ENCODE measurements at regions not wholly inside any gene's neighbourhood (a gene's known extent, or its start where the extent isn't known, plus 50 kb on each side); places are given as distances from the start of the nearest gene placed in this dataset.
A peak's percentile ranks its signal among the peaks of the same experiment; 100 is the strongest.

- Histone ChIP-seq H3K4me3 (no peak overlapping the region), H3K36me3 (no peaks in the 10 kb centered on the region), H3K27me3 (replicated peaks in 1 of 7) (peaks cover 6 to 99% (median 61%) of the 10 kb centered on the region in 7 donors), H3K27ac (no peak overlapping the region), H3K9me3 (no peaks in the 10 kb centered on the region), H3K4me1 (peaks cover 0 to 19% (median 10%) of the 10 kb centered on the region in 6 donors)
- intact Hi-C loops (cut with DNase I; ENCODE audit: low total_unique reads) = loop anchor here (10.0 kb wide), 1 partner anchor 313 kb away; no protein-coding TSS in a partner anchor
- DNase-seq = no peak
- TF ChIP-seq POLR2A (IDR thresholded peaks at IDR 0.05) = no peak
- no peak for TF ChIP-seq POLR2AphosphoS5 (IDR thresholded peaks at IDR 0.05)
- TF ChIP-seq CTCF (IDR thresholded peaks at IDR 0.05 in 8 of 11, conservative IDR thresholded peaks at IDR 0.05 in 3 of 11) = no peak
- WGBS, 5 donors = 41 to 46% (median 44%) methylated on average over 23 to 26 of the region's 26 CpGs
Measured at GRCh38 chr17:79401704-79402674, 208.9 kb downstream of the RBFOX3 start.

- Histone ChIP-seq H3K4me1 (peaks cover 0 to 13% (median 10%) of the 10 kb centered on the region in 6 donors), H3K27ac (no peak overlapping the region), H3K4me3 (peak overlapping the region in 6 of 8 donors; percentile 12 to 59 (median 18)), H3K36me3 (no peaks in the 10 kb centered on the region), H3K9me3 (no peaks in the 10 kb centered on the region), H3K27me3 (replicated peaks in 1 of 7) (peaks cover 6 to 99% (median 53%) of the 10 kb centered on the region in 7 donors)
- peak; percentile 91 for DNase-seq
- WGBS, 5 donors = 7 to 13% (median 10%) methylated on average over 33 of the region's 33 CpGs
- intact Hi-C loops (cut with DNase I; ENCODE audit: low total_unique reads) = loop anchor here (10.0 kb wide), 1 partner anchor 314 kb away; no protein-coding TSS in a partner anchor
- TF ChIP-seq POLR2AphosphoS5 (IDR thresholded peaks at IDR 0.05) = peak in 2 of 3 donors; percentile 22 to 63
- TF ChIP-seq CTCF (IDR thresholded peaks at IDR 0.05 in 8 of 11, conservative IDR thresholded peaks at IDR 0.05 in 3 of 11) = peak; percentile 53 to 88 (median 80)
- no peak for TF ChIP-seq POLR2A (IDR thresholded peaks at IDR 0.05)
Measured at GRCh38 chr17:79400989-79401703, 209.7 kb downstream of the RBFOX3 start.

DNA sequence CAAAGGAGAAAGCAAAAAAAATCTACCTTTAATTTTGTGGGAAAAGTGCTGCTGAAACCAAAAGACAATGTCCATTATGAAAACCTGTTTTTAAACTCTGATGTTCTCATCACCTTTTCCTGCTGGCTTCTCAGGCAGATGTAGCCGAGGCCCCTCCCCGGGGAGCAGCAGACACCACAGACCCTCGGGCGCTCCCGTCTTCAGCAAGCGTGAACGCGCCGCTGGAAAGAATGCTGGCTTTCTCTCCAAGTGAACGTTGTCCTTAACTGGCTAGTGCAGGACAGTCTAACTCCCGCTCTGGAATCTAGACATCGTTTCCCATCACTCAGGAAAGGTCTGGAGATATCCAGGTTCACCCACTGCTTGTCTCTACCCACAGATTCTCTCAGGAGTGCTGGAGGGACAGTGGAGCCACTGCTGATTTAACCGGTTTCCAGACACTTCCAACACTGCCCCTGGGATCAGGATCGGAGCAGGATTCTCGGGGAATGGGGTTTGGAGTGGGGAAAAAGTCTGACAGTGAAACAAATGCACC lies 211.2 kb downstream of the RBFOX3 start:
- H3K4me1 ChIP-seq = peaks cover 0 to 13% (median 10%) of the 10 kb centered on the region in 6 donors
- peaks cover 6 to 99% (median 57%) of the 10 kb centered on the region in 7 donors for H3K27me3 ChIP-seq (replicated peaks in 1 of 7)
- intact Hi-C loops (cut with DNase I; ENCODE audit: low total_unique reads) = loop anchor here (10.0 kb wide), 1 partner anchor 315 kb away; no protein-coding TSS in a partner anchor
- 64 to 71% (median 69%) methylated on average over 15 of the region's 15 CpGs for WGBS, 5 donors
- no peaks in the 10 kb centered on the region for H3K9me3 ChIP-seq
- TF ChIP-seq POLR2A (IDR thresholded peaks at IDR 0.05) = no peak
- TF ChIP-seq POLR2AphosphoS5 (IDR thresholded peaks at IDR 0.05) = no peak
- TF ChIP-seq CTCF (IDR thresholded peaks at IDR 0.05 in 8 of 11, conservative IDR thresholded peaks at IDR 0.05 in 3 of 11) = no peak
- no peak overlapping the region for H3K27ac ChIP-seq
- DNase-seq = no peak
- H3K4me3 ChIP-seq = no peak overlapping the region
- no peaks in the 10 kb centered on the region for H3K36me3 ChIP-seq
